GM23338 (cell line): ENCODE measurements at regions not wholly inside any gene's neighbourhood (a gene's known extent, or its start where the extent isn't known, plus 50 kb on each side); places are given as distances from the start of the nearest gene placed in this dataset.

Experiments used
- ATAC-seq: fragments of 200-7000 bp; cut with Tn5 transposase; 3 replicates; pipeline ENCODE4 v1.9.1; 2020
- DNase-seq: peaks from one replicate; pipeline ENCODE4 v3.0.0-alpha.2; 2015; ENCODE audit warnings: low spot score
- H2AFZ ChIP-seq: fragments of 200-600 bp; sonication (generic); 2 replicates; pipeline ENCODE4 v1.8.0; 2016; ENCODE audit warnings: antibody characterized with exemption, mild to moderate bottlenecking, moderate library complexity
- H3F3A ChIP-seq: fragments of 200-600 bp; sonication (generic); replicated peaks from 2 replicates; pipeline ENCODE4 v1.8.0; 2017; ENCODE audit warnings: antibody characterized with exemption, mixed run types, low read depth
- H3K27ac ChIP-seq: fragments of 200-600 bp; sonication (generic); 2 replicates; pipeline ENCODE4 v1.6.1; 2016; ENCODE audit warnings: low read depth
- H3K27me3 ChIP-seq: fragments of 200-600 bp; sonication (generic); 2 replicates; pipeline ENCODE4 v1.8.0; 2016; ENCODE audit warnings: mild to moderate bottlenecking, mixed run types, moderate library complexity; ENCODE audit not compliant: insufficient read depth
- H3K36me3 ChIP-seq: fragments of 200-600 bp; sonication (generic); 2 replicates; pipeline ENCODE4 v1.8.0; 2016; ENCODE audit warnings: mild to moderate bottlenecking; ENCODE audit not compliant: insufficient read depth
- H3K4me1 ChIP-seq: fragments of 200-600 bp; sonication (generic); 2 replicates; pipeline ENCODE4 v1.8.0; 2016; ENCODE audit warnings: mild to moderate bottlenecking, moderate library complexity; ENCODE audit not compliant: insufficient read depth
- H3K4me2 ChIP-seq: fragments of 200-600 bp; sonication (generic); 2 replicates; pipeline ENCODE4 v1.7.1; 2017; ENCODE audit warnings: mixed run types
- H3K4me3 ChIP-seq: fragments of 200-600 bp; sonication (generic); 2 replicates; pipeline ENCODE4 v1.6.1; 2016; ENCODE audit warnings: mixed run types
- H3K79me2 ChIP-seq: fragments of 200-600 bp; sonication (generic); replicated peaks from 2 replicates; pipeline ENCODE4 v1.8.0; 2017; ENCODE audit warnings: mild to moderate bottlenecking; ENCODE audit not compliant: insufficient read depth
- H3K9me2 ChIP-seq: fragments of 200-600 bp; sonication (generic); 2 replicates; pipeline ENCODE4 v1.8.0; 2017; ENCODE audit not compliant: insufficient read depth
- H4K20me1 ChIP-seq: fragments of 200-600 bp; sonication (generic); replicated peaks from 2 replicates; pipeline ENCODE4 v1.8.0; 2017; ENCODE audit warnings: mild to moderate bottlenecking; ENCODE audit not compliant: insufficient read depth
- H3K27ac Mint-ChIP-seq: 2 replicates; pipeline ENCODE4 v1.8.0; 2020; ENCODE audit warnings: inconsistent platforms, mild to moderate bottlenecking, moderate library complexity, mixed read lengths
- H3K27me3 Mint-ChIP-seq: 3 replicates; pipeline ENCODE4 v1.8.0; 2022; ENCODE audit warnings: low read depth, mild to moderate bottlenecking, moderate library complexity, mixed read lengths, inconsistent platforms; ENCODE audit not compliant: insufficient read depth, poor library complexity
- H3K36me3 Mint-ChIP-seq: 3 replicates; pipeline ENCODE4 v1.8.0; 2021; ENCODE audit warnings: low read depth, mild to moderate bottlenecking, inconsistent platforms, moderate library complexity, mixed read lengths
- H3K4me1 Mint-ChIP-seq: 3 replicates; pipeline ENCODE4 v1.8.0; 2020; ENCODE audit warnings: mild to moderate bottlenecking, inconsistent platforms, mixed read lengths
- H3K4me3 Mint-ChIP-seq: 3 replicates; pipeline ENCODE4 v1.8.0; 2021; ENCODE audit warnings: moderate library complexity, mild to moderate bottlenecking, inconsistent platforms, mixed read lengths
- H3K9me3 Mint-ChIP-seq: 3 replicates; pipeline ENCODE4 v1.8.0; 2020; ENCODE audit warnings: moderate library complexity, mild to moderate bottlenecking, inconsistent platforms, mixed read lengths
- CREB1 ChIP-seq: fragments of 250-450 bp; sonication (Bioruptor Pico); IDR thresholded peaks from 2 replicates; pipeline ENCODE4 v1.5.0; 2020; ENCODE audit warnings: low read depth, mild to moderate bottlenecking, moderate library complexity
- CTCF ChIP-seq, 2 experiments: fragments of 200-600 bp in 1 of 2; sonication (generic) in 1 of 2; conservative IDR thresholded peaks; 2 replicates each; pipeline versions ENCODE4 v1.5.1 to v1.6.1; 2016 to 2017; ENCODE audit warnings: antibody characterized with exemption in 2 of 2, low read depth in 2 of 2, mild to moderate bottlenecking in 2 of 2, moderate library complexity in 1 of 2
- ETS1 ChIP-seq: IDR thresholded peaks from 2 replicates; pipeline ENCODE4 v1.6.1; 2016; ENCODE audit warnings: antibody characterized with exemption
- NANOG ChIP-seq: IDR thresholded peaks from 2 replicates; pipeline ENCODE4 v1.6.1; 2016; ENCODE audit warnings: antibody characterized with exemption, borderline replicate concordance
- POLR2AphosphoS5 ChIP-seq: IDR thresholded peaks from 2 replicates; pipeline ENCODE4 v1.6.1; 2016; ENCODE audit warnings: antibody characterized with exemption, low read depth
- REST ChIP-seq: IDR thresholded peaks from one replicate; pipeline ENCODE4 v1.6.1; 2018; ENCODE audit warnings: antibody characterized with exemption; ENCODE audit not compliant: unreplicated experiment
- ZNF331 ChIP-seq: fragments of 250-450 bp; sonication (Bioruptor Pico); IDR thresholded peaks from 2 replicates; pipeline ENCODE4 v1.5.0; 2020; ENCODE audit warnings: low read depth, mild to moderate bottlenecking, moderate library complexity

GRCh38 chr17:83175119-83175821 lies 95.9 kb downstream of the METRNL start (continued):
- TF ChIP-seq CTCF (conservative IDR thresholded peaks at IDR 0.05; ENCODE audit: low read depth in 2 of 2), result no peak
- no peak for TF ChIP-seq POLR2AphosphoS5
- TF ChIP-seq ETS1, result no peak
- no peak for TF ChIP-seq REST

GRCh38 chr17:83175822-83176622 lies 96.6 kb downstream of the METRNL start:
- H3K4me3 ChIP-seq, result no peak overlapping the region
- H3F3A ChIP-seq, result no peaks in the 10 kb centered on the region
- peaks cover 7% of the 10 kb centered on the region for H3K27me3 Mint-ChIP-seq
- no peak overlapping the region for H3K4me3 Mint-ChIP-seq
- no peak overlapping the region for H3K27ac Mint-ChIP-seq
- no peaks in the 10 kb centered on the region for H3K9me2 ChIP-seq
- H3K27ac ChIP-seq, result no peak overlapping the region
- no peaks in the 10 kb centered on the region for H3K27me3 ChIP-seq
- H3K79me2 ChIP-seq, result no peaks in the 10 kb centered on the region
- ATAC-seq (no peak), DNase-seq (no peak)
- H3K9me3 Mint-ChIP-seq, result no peaks in the 10 kb centered on the region
- H3K4me1 Mint-ChIP-seq, result peaks cover 4% of the 10 kb centered on the region
- H3K4me1 ChIP-seq, result no peaks in the 10 kb centered on the region
- H3K36me3 ChIP-seq, result no peaks in the 10 kb centered on the region
- TF ChIP-seq ZNF331 (CRISPR knock-in tag), result no peak
- no peak for TF ChIP-seq REST
- TF ChIP-seq ETS1, result no peak
- TF ChIP-seq NANOG, result no peak
- no peak for TF ChIP-seq CREB1 (CRISPR knock-in tag)
- no peaks in the 10 kb centered on the region for H3K36me3 Mint-ChIP-seq
- H2AFZ ChIP-seq, result no peak overlapping the region
- H4K20me1 ChIP-seq, result no peaks in the 10 kb centered on the region
- H3K4me2 ChIP-seq, result no peak overlapping the region
